ENCODE measurements at regions not wholly inside any gene's neighbourhood (a gene's known extent, or its start where the extent isn't known, plus 50 kb on each side); places are given as distances from the start of the nearest gene placed in this dataset.

GRCh38 chr5:124353016-124353415 is 393.4 kb downstream of the ZNF608 start:
- Histone ChIP-seq H3K4me2 (ENCODE audit: control insufficient read depth, extremely low read depth, insufficient read depth, low read depth, low read length) (no peak overlapping the region), H3K9ac (ENCODE audit: control insufficient read depth, extremely low read depth, insufficient read depth, low read length) (no peak overlapping the region), H3K4me3 (ENCODE audit: control insufficient read depth in 2 of 3, extremely low read depth in 1 of 3, insufficient read depth in 2 of 3, low read depth in 1 of 3, low read length in 3 of 3) (no peak overlapping the region), H3K27ac (ENCODE audit: control insufficient read depth, insufficient read depth, low read length) (no peak overlapping the region), H2AFZ (ENCODE audit: control insufficient read depth, low read length) (no peak overlapping the region), H3K27me3 (ENCODE audit: control insufficient read depth, extremely low read depth, insufficient read depth, low read length) (no peaks in the 10 kb centered on the region), H3K4me1 (ENCODE audit: control insufficient read depth, extremely low read depth, insufficient read depth, low read length) (peaks cover 8% of the 10 kb centered on the region), H3K79me2 (ENCODE audit: control insufficient read depth, insufficient read depth, low read length) (no peaks in the 10 kb centered on the region), H3K36me3 (ENCODE audit: control insufficient read depth in 2 of 2, extremely low read depth in 1 of 2, insufficient read depth in 2 of 2, low read length in 2 of 2) (no peaks in the 10 kb centered on the region), H3K9me1 (ENCODE audit: control insufficient read depth, extremely low read depth, insufficient read depth, low read length) (no peaks in the 10 kb centered on the region), H4K20me1 (ENCODE audit: control insufficient read depth, extremely low read depth, insufficient read depth, low read length) (no peaks in the 10 kb centered on the region), H3K9me3 (ENCODE audit: control insufficient read depth, low read depth, low read length) (no peaks in the 10 kb centered on the region)
- DNase-seq (ENCODE audit: low read depth, low spot score) (no peak), FAIRE-seq (no peak)
- no peak for TF ChIP-seq EZH2 (IDR thresholded peaks at IDR 0.05; ENCODE audit: low read length)
- TF ChIP-seq, protein P1, sequence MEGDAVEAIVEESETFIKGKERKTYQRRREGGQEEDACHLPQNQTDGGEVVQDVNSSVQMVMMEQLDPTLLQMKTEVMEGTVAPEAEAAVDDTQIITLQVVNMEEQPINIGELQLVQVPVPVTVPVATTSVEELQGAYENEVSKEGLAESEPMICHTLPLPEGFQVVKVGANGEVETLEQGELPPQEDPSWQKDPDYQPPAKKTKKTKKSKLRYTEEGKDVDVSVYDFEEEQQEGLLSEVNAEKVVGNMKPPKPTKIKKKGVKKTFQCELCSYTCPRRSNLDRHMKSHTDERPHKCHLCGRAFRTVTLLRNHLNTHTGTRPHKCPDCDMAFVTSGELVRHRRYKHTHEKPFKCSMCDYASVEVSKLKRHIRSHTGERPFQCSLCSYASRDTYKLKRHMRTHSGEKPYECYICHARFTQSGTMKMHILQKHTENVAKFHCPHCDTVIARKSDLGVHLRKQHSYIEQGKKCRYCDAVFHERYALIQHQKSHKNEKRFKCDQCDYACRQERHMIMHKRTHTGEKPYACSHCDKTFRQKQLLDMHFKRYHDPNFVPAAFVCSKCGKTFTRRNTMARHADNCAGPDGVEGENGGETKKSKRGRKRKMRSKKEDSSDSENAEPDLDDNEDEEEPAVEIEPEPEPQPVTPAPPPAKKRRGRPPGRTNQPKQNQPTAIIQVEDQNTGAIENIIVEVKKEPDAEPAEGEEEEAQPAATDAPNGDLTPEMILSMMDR (optimal IDR thresholded peaks at IDR 0.05 in 1 of 3, IDR thresholded peaks at IDR 0.05 in 1 of 3, conservative IDR thresholded peaks at IDR 0.05 in 1 of 3; ENCODE audit: extremely low read depth in 1 of 3, insufficient read depth in 2 of 3, low read length in 3 of 3) = no peak
- dilution Hi-C loops (cut with MboI; ENCODE audit: extremely low pct_ligation_motif_present, low sequenced_read_pairs) = no loop called here

DNA sequence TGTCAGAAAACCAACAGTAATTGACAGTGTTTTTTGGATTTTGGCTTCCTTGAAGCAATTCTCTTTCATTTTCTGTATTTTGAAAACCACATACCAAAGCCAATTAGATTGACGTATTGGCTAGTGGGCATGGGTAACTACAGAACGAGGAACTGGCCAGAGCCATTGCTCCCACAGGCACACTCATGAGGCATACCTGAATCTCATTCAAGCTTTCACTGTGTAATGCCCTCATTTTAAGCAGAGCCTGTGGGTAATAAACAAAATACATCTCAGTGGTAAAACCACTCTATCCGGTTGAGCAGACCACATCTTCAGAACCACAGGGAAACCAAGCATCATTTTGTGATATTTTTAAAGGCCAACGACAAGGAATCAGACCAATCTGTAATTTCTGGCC is 394.1 kb downstream of the ZNF608 start:
- Histone ChIP-seq H3K4me3 (ENCODE audit: control insufficient read depth in 2 of 3, extremely low read depth in 1 of 3, insufficient read depth in 2 of 3, low read depth in 1 of 3, low read length in 3 of 3) (no peak overlapping the region), H3K27ac (ENCODE audit: control insufficient read depth, insufficient read depth, low read length) (no peak overlapping the region), H3K9me1 (ENCODE audit: control insufficient read depth, extremely low read depth, insufficient read depth, low read length) (no peaks in the 10 kb centered on the region), H3K79me2 (ENCODE audit: control insufficient read depth, insufficient read depth, low read length) (no peaks in the 10 kb centered on the region), H4K20me1 (ENCODE audit: control insufficient read depth, extremely low read depth, insufficient read depth, low read length) (no peaks in the 10 kb centered on the region), H3K36me3 (ENCODE audit: control insufficient read depth in 2 of 2, extremely low read depth in 1 of 2, insufficient read depth in 2 of 2, low read length in 2 of 2) (no peaks in the 10 kb centered on the region), H3K4me1 (ENCODE audit: control insufficient read depth, extremely low read depth, insufficient read depth, low read length) (peaks cover 8% of the 10 kb centered on the region), H2AFZ (ENCODE audit: control insufficient read depth, low read length) (no peak overlapping the region), H3K9me3 (ENCODE audit: control insufficient read depth, low read depth, low read length) (no peaks in the 10 kb centered on the region), H3K4me2 (ENCODE audit: control insufficient read depth, extremely low read depth, insufficient read depth, low read depth, low read length) (no peak overlapping the region), H3K27me3 (ENCODE audit: control insufficient read depth, extremely low read depth, insufficient read depth, low read length) (no peaks in the 10 kb centered on the region), H3K9ac (ENCODE audit: control insufficient read depth, extremely low read depth, insufficient read depth, low read length) (no peak overlapping the region)
- FAIRE-seq (no peak), DNase-seq (ENCODE audit: low read depth, low spot score) (no peak)
- TF ChIP-seq, protein P1 (optimal IDR thresholded peaks at IDR 0.05 in 1 of 3, IDR thresholded peaks at IDR 0.05 in 1 of 3, conservative IDR thresholded peaks at IDR 0.05 in 1 of 3; ENCODE audit: extremely low read depth in 1 of 3, insufficient read depth in 2 of 3, low read length in 3 of 3) = no peak
- no peak for TF ChIP-seq EZH2 (IDR thresholded peaks at IDR 0.05; ENCODE audit: low read length)
- dilution Hi-C loops (cut with MboI; ENCODE audit: extremely low pct_ligation_motif_present, low sequenced_read_pairs) = no loop called here

Measured in keratinocyte (primary cell).